DOHH2 (cell line): ENCODE measurements at regions not wholly inside any gene's neighbourhood (a gene's known extent, or its start where the extent isn't known, plus 50 kb on each side); places are given as distances from the start of the nearest gene placed in this dataset.

ENCODE experiments used
- H3F3A ChIP-seq: fragments of 200-600 bp; sonication (generic), shearing (Covaris generic); 2 replicates; pipeline ENCODE4 v1.6.0; 2016; ENCODE audit warnings: antibody characterized with exemption, mild to moderate bottlenecking; ENCODE audit not compliant: control insufficient read depth, insufficient read depth
- H3K27ac ChIP-seq: fragments of 200-600 bp; sonication (generic); 2 replicates; pipeline ENCODE4 v1.5.1; 2014; ENCODE audit warnings: low read depth, mild to moderate bottlenecking, low read length, moderate library complexity
- H3K27me3 ChIP-seq: fragments of 200-600 bp; sonication (generic); 2 replicates; pipeline ENCODE4 v1.6.1; 2014; ENCODE audit warnings: mild to moderate bottlenecking, low read length, mixed read lengths; ENCODE audit not compliant: control insufficient read depth
- H3K36me3 ChIP-seq: fragments of 200-600 bp; sonication (generic); 2 replicates; pipeline ENCODE4 v1.6.1; 2014; ENCODE audit warnings: mild to moderate bottlenecking, low read length, moderate library complexity, mixed read lengths; ENCODE audit not compliant: control insufficient read depth
- H3K4me1 ChIP-seq: fragments of 200-600 bp; sonication (generic); 2 replicates; pipeline ENCODE4 v1.6.1; 2014; ENCODE audit warnings: mild to moderate bottlenecking, low read length, mixed read lengths; ENCODE audit not compliant: control insufficient read depth
- H3K4me2 ChIP-seq: fragments of 200-600 bp; sonication (generic); 2 replicates; pipeline ENCODE4 v1.6.0; 2014; ENCODE audit warnings: mild to moderate bottlenecking, low read length, moderate library complexity
- H3K4me3 ChIP-seq: fragments of 200-600 bp; sonication (generic); 2 replicates; pipeline ENCODE4 v1.5.1; 2014; ENCODE audit warnings: mild to moderate bottlenecking, low read length, mixed read lengths
- H3K79me2 ChIP-seq: fragments of 200-600 bp; sonication (generic); 2 replicates; pipeline ENCODE4 v1.6.1; 2014; ENCODE audit warnings: mild to moderate bottlenecking, low read length, mixed read lengths; ENCODE audit not compliant: control insufficient read depth
- H3K9me2 ChIP-seq: fragments of 200-600 bp; sonication (generic); replicated peaks from 2 replicates; pipeline ENCODE4 v1.6.1; 2014; ENCODE audit warnings: mild to moderate bottlenecking, low read length, mixed read lengths; ENCODE audit not compliant: control insufficient read depth
- H3K9me3 ChIP-seq: fragments of 200-600 bp; sonication (generic); 2 replicates; pipeline ENCODE4 v1.6.1; 2014; ENCODE audit warnings: antibody characterized with exemption, low read length, mixed read lengths; ENCODE audit not compliant: control insufficient read depth, insufficient read depth
- H4K20me1 ChIP-seq: fragments of 200-600 bp; sonication (generic); 2 replicates; pipeline ENCODE4 v1.6.0; 2014; ENCODE audit warnings: low read depth, mild to moderate bottlenecking, antibody characterized with exemption, low read length, moderate library complexity; ENCODE audit not compliant: control insufficient read depth, insufficient read depth
- CTCF ChIP-seq: fragments of 200-600 bp; sonication (generic); IDR thresholded peaks from one replicate; pipeline ENCODE4 v1.5.1; 2014; ENCODE audit warnings: antibody characterized with exemption, mild to moderate bottlenecking, low read depth, low read length; ENCODE audit not compliant: poor library complexity, severe bottlenecking
- EZH2phosphoT487 ChIP-seq: fragments of 200-600 bp; sonication (generic); IDR thresholded peaks from 2 replicates; pipeline ENCODE4 v1.6.1; 2017; ENCODE audit warnings: borderline replicate concordance, mild to moderate bottlenecking, antibody characterized with exemption, low read length, moderate library complexity, mixed read lengths

- Histone ChIP-seq H3K27me3 (no peaks in the 10 kb centered on the region), H3K9me2 (no peaks in the 10 kb centered on the region), H3K4me1 (no peaks in the 10 kb centered on the region), H3K4me3 (no peak overlapping the region), H4K20me1 (no peaks in the 10 kb centered on the region), H3K36me3 (no peaks in the 10 kb centered on the region), H3K4me2 (no peak overlapping the region), H3K9me3 (peaks cover 5% of the 10 kb centered on the region; the same call in 1 of the 2 replicates), H3K79me2 (no peaks in the 10 kb centered on the region), H3F3A (no peaks in the 10 kb centered on the region), H3K27ac (no peak overlapping the region)
- TF ChIP-seq EZH2phosphoT487 (no peak), CTCF (no peak)
Observed at GRCh38 chr4:115596265-115597001, 483.0 kb upstream of the NDST4 start.

GRCh38 chr4:115580901-115581300 is 467.5 kb upstream of the NDST4 start:
- Histone ChIP-seq H3K27ac (no peak overlapping the region), H3K9me2 (no peaks in the 10 kb centered on the region), H3K79me2 (no peaks in the 10 kb centered on the region), H3K27me3 (no peaks in the 10 kb centered on the region), H3K4me1 (no peaks in the 10 kb centered on the region), H3K36me3 (no peaks in the 10 kb centered on the region), H3K9me3 (no peaks in the 10 kb centered on the region), H4K20me1 (no peaks in the 10 kb centered on the region), H3K4me2 (no peak overlapping the region), H3F3A (no peaks in the 10 kb centered on the region), H3K4me3 (no peak overlapping the region)
- TF ChIP-seq EZH2phosphoT487 (no peak), CTCF (no peak)

GRCh38 chr4:115575851-115576250 is 462.4 kb upstream of the NDST4 start:
- H3F3A ChIP-seq: no peaks in the 10 kb centered on the region
- H3K4me3 ChIP-seq: no peak overlapping the region
- H3K27me3 ChIP-seq: no peaks in the 10 kb centered on the region
- H3K9me2 ChIP-seq: no peaks in the 10 kb centered on the region
- H4K20me1 ChIP-seq: no peaks in the 10 kb centered on the region
- no peak overlapping the region for H3K27ac ChIP-seq
- no peaks in the 10 kb centered on the region for H3K79me2 ChIP-seq
- no peak for TF ChIP-seq CTCF
- no peaks in the 10 kb centered on the region for H3K9me3 ChIP-seq
- H3K4me2 ChIP-seq: no peak overlapping the region
- no peaks in the 10 kb centered on the region for H3K36me3 ChIP-seq
- no peaks in the 10 kb centered on the region for H3K4me1 ChIP-seq

- Histone ChIP-seq H3K4me1 (no peaks in the 10 kb centered on the region), H4K20me1 (no peaks in the 10 kb centered on the region), H3K9me2 (no peaks in the 10 kb centered on the region), H3F3A (no peaks in the 10 kb centered on the region), H3K9me3 (no peaks in the 10 kb centered on the region), H3K79me2 (no peaks in the 10 kb centered on the region), H3K27ac (no peak overlapping the region), H3K36me3 (no peaks in the 10 kb centered on the region), H3K4me3 (no peak overlapping the region), H3K4me2 (no peak overlapping the region), H3K27me3 (no peaks in the 10 kb centered on the region)
- TF ChIP-seq CTCF (no peak), EZH2phosphoT487 (no peak)
Observed at GRCh38 chr4:115562506-115562905, 449.1 kb upstream of the NDST4 start.
